Gastrocnemius medialis (tissue), 4 donors: ENCODE measurements at regions not wholly inside any gene's neighbourhood (a gene's known extent, or its start where the extent isn't known, plus 50 kb on each side); places are given as distances from the start of the nearest gene placed in this dataset.

Experiments
- ATAC-seq, 2 donors: fragments of 150-250 bp; one replicate each; pipeline ENCODE4 v1.9.1; 2016
- DNase-seq, 2 donors: peaks; one replicate each; pipeline ENCODE4 v3.0.0-alpha.2; 2019
- H3K27ac ChIP-seq, 4 donors: fragments of 200-600 bp; sonication (generic); 1 replicate in 1 of 4; 2 replicates in 3 of 4; pipeline ENCODE4 v1.5.1; 2016 to 2018; ENCODE audit warnings: mild to moderate bottlenecking in 2 of 4, moderate library complexity in 1 of 4
- H3K27me3 ChIP-seq, 3 donors: fragments of 200-600 bp; sonication (generic) in 2 of 3; 1 replicate in 1 of 3; 2 replicates in 2 of 3; pipeline versions ENCODE4 v1.5.1 to v1.6.0; 2016 to 2019; ENCODE audit warnings: mild to moderate bottlenecking in 1 of 3, moderate library complexity in 1 of 3
- H3K36me3 ChIP-seq, 2 donors: fragments of 200-600 bp; sonication (generic) in 1 of 2; one replicate each; pipeline ENCODE4 v1.5.1; 2017 to 2018
- H3K4me1 ChIP-seq, 2 donors: fragments of 200-600 bp; sonication (generic) in 1 of 2; one replicate each; pipeline ENCODE4 v1.5.1; 2016 to 2017; ENCODE audit warnings: mild to moderate bottlenecking in 2 of 2
- H3K4me3 ChIP-seq, 4 donors: fragments of 200-600 bp; sonication (generic) in 3 of 4; 1 replicate in 1 of 4; 2 replicates in 3 of 4; pipeline ENCODE4 v1.5.1; 2016 to 2019; ENCODE audit warnings: mild to moderate bottlenecking in 2 of 4
- H3K9me3 ChIP-seq, 3 donors: fragments of 200-600 bp; sonication (generic) in 2 of 3; 1 replicate in 1 of 3; 2 replicates in 2 of 3; pipeline ENCODE4 v1.5.1; 2016 to 2019
- CTCF ChIP-seq, 5 experiments: fragments of 450-650 bp in 3 of 5; fragments of 200-600 bp in 2 of 5; sonication (generic) in 2 of 5; IDR thresholded peaks in 4 of 5; conservative IDR thresholded peaks in 1 of 5; 1 replicate in 4 of 5; 2 replicates in 1 of 5; pipeline ENCODE4 v1.5.1; 2016 to 2019; ENCODE audit warnings: antibody characterized with exemption in 5 of 5, mild to moderate bottlenecking in 3 of 5, moderate library complexity in 3 of 5
- POLR2A ChIP-seq, 2 donors: fragments of 450-650 bp; IDR thresholded peaks; one replicate each; pipeline ENCODE4 v1.6.1; 2017; ENCODE audit warnings: antibody characterized with exemption in 2 of 2, mild to moderate bottlenecking in 2 of 2, moderate library complexity in 2 of 2
- in situ Hi-C, 4 donors: fragments of 200-750 bp; cut with MboI; loops; one replicate each; pipeline versions ENCODE4 v1.15.0 to v1.8.0; 2017; ENCODE audit warnings: low sequenced_read_pairs in 4 of 4
- intact Hi-C: fragments of 100-400 bp; cut with DNase I; formaldehyde crosslinking; loops from one replicate; pipeline ENCODE4 v1.15.1; 2023; ENCODE audit warnings: low total_unique reads

DNA sequence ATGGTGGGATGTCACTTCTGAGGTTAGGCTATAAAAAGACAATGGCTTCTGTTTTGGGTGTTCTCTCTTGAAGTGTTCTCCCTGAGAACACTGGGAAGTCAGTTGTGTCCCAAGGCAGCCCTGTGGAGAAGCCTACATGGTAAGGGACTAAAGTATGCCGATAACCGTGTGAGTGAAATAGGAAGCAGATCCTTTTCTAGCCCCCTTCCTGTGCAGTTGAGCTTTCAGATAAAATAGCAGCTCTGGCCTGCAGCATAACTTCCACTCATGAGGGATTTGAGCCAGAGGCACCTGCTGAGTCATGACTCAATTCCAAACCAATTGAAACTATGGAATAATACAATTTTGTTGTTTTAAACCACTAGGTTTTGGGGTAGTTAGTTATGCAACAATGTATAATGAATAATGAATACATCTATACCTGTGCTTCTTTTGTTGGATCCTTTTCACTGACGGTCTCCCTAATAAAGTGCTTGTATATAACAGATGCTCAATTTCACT is 241.6 kb downstream of the TFAP2B start:
- DNase-seq (no peak), ATAC-seq (no peak)
- TF ChIP-seq CTCF (IDR thresholded peaks at IDR 0.05 in 4 of 5, conservative IDR thresholded peaks at IDR 0.05 in 1 of 5), result no peak
- no peak for TF ChIP-seq POLR2A (IDR thresholded peaks at IDR 0.05)
- no peaks in the 10 kb centered on the region for H3K9me3 ChIP-seq
- in situ Hi-C loops (no loop called here), intact Hi-C loops (no loop called here)
- H3K4me1 ChIP-seq, result no peaks in the 10 kb centered on the region
- no peaks in the 10 kb centered on the region for H3K27me3 ChIP-seq
- no peak overlapping the region for H3K4me3 ChIP-seq
- no peaks in the 10 kb centered on the region for H3K36me3 ChIP-seq
- H3K27ac ChIP-seq, result no peak overlapping the region

DNA sequence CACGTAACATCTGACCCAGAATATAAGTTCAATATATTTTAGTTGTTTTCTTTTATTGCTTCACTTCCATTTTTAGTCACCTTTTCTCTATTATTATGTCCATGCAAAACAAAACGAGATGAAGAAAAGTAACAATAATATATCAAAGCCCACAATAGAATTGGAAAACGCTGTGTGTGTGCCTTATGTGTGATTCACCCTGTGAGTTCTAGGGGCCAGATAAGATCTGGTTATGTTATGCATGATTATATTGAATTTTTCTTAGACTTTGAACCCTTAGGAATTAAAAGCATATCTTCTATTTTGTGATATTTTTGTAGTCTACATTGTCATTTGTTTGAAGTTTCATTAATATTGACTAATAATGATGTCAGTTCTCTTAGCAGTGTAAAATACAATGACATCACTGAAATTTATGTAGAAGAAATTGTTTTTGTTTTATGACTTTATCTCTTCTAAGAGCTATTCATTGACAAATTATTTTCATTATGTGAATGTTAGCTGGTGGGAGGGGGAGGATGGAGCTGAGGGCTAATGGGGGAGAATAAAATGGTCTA is 243.6 kb downstream of the TFAP2B start:
- DNase-seq, result no peak
- Histone ChIP-seq H3K4me1 (no peaks in the 10 kb centered on the region), H3K27me3 (no peaks in the 10 kb centered on the region), H3K36me3 (no peaks in the 10 kb centered on the region), H3K9me3 (no peaks in the 10 kb centered on the region), H3K27ac (no peak overlapping the region), H3K4me3 (no peak overlapping the region)
- no peak for ATAC-seq
- intact Hi-C loops, result no loop called here
- in situ Hi-C loops, result no loop called here
- TF ChIP-seq CTCF (IDR thresholded peaks at IDR 0.05 in 4 of 5, conservative IDR thresholded peaks at IDR 0.05 in 1 of 5) (no peak), POLR2A (IDR thresholded peaks at IDR 0.05) (no peak)

DNA sequence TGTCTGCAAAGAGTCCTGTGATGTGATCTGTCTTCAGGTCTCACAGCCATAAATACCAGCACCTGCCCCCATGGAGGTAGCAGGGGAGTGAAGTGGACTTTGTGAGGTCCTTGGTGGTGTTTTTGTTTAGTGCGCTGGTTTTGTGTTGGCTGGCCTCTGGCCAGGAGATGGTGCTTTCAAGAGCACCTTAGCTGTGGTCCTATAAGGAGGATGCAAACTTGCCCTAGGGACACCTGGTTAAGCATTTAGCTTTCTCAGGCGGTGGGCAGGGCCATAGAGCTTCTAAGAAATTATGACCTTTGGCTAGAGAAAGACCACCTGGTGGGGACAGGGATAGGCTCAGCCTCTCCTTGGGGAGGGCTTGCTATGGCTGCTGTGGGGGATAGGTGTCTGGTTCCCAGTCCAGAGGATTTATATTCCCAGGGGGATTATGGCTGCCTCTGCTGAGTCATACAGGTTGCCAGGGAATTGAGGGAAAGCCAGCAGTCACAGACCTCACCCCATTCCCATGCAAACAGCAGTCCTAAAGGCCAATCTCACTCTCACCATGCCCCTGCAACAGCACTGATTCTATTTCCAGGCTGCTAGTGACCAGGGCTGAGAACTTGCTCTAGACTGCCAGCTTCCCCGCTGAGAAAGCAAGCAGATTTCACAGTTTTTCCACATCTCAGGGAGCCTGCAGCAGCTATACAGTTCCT is 259.3 kb downstream of the TFAP2B start:
- H3K27ac ChIP-seq, result no peak overlapping the region
- TF ChIP-seq POLR2A (IDR thresholded peaks at IDR 0.05) (no peak), CTCF (IDR thresholded peaks at IDR 0.05 in 4 of 5, conservative IDR thresholded peaks at IDR 0.05 in 1 of 5) (no peak)
- in situ Hi-C loops, result no loop called here
- intact Hi-C loops, result no loop called here
- no peak for DNase-seq
- ATAC-seq, result no peak
- no peaks in the 10 kb centered on the region for H3K27me3 ChIP-seq
- no peaks in the 10 kb centered on the region for H3K36me3 ChIP-seq
- H3K4me3 ChIP-seq, result no peak overlapping the region
- no peaks in the 10 kb centered on the region for H3K9me3 ChIP-seq
- no peaks in the 10 kb centered on the region for H3K4me1 ChIP-seq

DNA sequence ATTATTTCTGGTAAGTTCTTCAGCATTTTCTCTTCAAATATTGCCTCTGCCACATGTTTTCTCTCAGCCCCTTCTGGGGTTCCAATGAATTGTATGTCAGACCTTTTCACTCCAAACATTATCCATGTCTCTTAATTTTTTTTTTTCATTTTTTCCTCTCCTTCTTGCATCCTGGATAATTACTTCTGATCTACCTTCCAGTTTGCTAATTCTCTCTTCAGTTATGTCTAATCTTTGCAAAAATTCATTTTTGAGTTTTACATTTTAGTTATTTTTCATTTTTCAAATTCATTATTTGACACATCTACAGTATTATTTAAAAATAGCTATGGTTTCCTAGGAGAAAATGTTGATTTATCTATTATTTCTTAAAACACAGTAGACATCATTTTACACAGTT is 271.7 kb downstream of the TFAP2B start:
- ATAC-seq (no peak), DNase-seq (no peak)
- Histone ChIP-seq H3K9me3 (no peaks in the 10 kb centered on the region), H3K4me1 (no peaks in the 10 kb centered on the region), H3K27ac (no peak overlapping the region), H3K27me3 (no peaks in the 10 kb centered on the region), H3K36me3 (no peaks in the 10 kb centered on the region), H3K4me3 (no peak overlapping the region)
- TF ChIP-seq CTCF (IDR thresholded peaks at IDR 0.05 in 4 of 5, conservative IDR thresholded peaks at IDR 0.05 in 1 of 5), result no peak
- TF ChIP-seq POLR2A (IDR thresholded peaks at IDR 0.05), result no peak
- intact Hi-C loops (no loop called here), in situ Hi-C loops (no loop called here)
